GM13977 (cell line): ENCODE measurements at regions not wholly inside any gene's neighbourhood (a gene's known extent, or its start where the extent isn't known, plus 50 kb on each side); places are given as distances from the start of the nearest gene placed in this dataset.

Source experiments
- DNase-seq: peaks from one replicate; pipeline ENCODE4 v3.0.0; 2012; ENCODE audit warnings: low spot score
- in situ Hi-C: fragments of 300-500 bp; cut with MboI; formaldehyde crosslinking; loops from one replicate; pipeline ENCODE4 v1.12.0; 2022; ENCODE audit warnings: low sequenced_read_pairs, low pct_unique_long_range_greater_than_20kb, mixed read lengths, inconsistent platforms; ENCODE audit not compliant: unreplicated experiment
- TF ChIP-seq, protein P1 (sequence below): IDR thresholded peaks from 2 replicates; pipeline ENCODE4 v1.5.1; 2012; ENCODE audit warnings: mild to moderate bottlenecking, control low read depth; ENCODE audit not compliant: insufficient read depth; ENCODE audit errors: extremely low read depth, missing control alignments

DNA sequence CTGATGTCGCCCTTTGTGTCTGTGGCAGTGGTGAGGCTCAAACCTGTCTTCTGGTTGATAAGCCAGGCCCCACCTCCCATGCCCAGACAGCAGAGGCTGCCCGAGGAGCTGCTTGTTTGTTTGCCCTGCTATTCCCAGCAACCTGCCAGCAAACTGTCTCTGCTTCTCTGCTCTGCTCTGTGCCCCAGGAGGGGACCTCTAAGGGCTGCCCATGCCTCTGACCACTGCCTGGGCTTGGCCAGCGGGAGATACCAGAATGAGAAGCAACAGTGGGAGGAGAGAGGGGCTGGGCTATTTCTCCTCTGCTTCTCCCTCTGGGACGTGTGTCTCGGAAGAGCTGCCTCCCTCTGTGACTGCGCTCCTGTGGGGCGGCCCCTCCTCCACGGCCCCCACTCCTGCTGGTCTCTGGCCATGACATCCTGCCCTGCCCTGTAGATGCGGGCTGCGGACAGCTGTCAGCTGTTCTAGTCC lies 213.1 kb downstream of the RPLP1 start:
- in situ Hi-C loops, result no loop called here
- TF ChIP-seq, protein P1, sequence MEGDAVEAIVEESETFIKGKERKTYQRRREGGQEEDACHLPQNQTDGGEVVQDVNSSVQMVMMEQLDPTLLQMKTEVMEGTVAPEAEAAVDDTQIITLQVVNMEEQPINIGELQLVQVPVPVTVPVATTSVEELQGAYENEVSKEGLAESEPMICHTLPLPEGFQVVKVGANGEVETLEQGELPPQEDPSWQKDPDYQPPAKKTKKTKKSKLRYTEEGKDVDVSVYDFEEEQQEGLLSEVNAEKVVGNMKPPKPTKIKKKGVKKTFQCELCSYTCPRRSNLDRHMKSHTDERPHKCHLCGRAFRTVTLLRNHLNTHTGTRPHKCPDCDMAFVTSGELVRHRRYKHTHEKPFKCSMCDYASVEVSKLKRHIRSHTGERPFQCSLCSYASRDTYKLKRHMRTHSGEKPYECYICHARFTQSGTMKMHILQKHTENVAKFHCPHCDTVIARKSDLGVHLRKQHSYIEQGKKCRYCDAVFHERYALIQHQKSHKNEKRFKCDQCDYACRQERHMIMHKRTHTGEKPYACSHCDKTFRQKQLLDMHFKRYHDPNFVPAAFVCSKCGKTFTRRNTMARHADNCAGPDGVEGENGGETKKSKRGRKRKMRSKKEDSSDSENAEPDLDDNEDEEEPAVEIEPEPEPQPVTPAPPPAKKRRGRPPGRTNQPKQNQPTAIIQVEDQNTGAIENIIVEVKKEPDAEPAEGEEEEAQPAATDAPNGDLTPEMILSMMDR, result no peak
- DNase-seq, result no peak

DNA sequence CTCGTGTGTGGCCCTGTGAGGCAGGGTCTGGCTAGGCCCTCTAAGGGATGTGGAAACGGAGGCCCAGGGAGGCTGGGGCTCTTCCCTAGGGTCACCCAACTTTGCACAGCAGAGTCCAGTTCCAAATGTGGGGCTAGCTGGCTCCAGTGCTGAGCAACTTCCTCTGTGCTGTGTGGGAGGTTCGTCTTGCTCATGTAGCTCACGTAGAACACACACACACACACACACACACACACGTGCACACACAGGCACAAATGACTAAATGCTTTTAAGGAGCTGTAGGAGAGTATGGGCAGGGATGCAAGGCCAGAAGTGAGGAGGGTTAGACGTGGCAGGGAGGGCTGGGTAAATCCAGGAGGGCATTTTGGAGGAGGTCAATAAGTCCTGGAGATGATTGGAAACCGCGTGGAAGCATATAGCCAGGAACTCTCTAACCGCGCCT lies 213.8 kb downstream of the RPLP1 start:
- TF ChIP-seq, protein P1, result no peak
- in situ Hi-C loops, result no loop called here
- DNase-seq, result peak; percentile 64

DNA sequence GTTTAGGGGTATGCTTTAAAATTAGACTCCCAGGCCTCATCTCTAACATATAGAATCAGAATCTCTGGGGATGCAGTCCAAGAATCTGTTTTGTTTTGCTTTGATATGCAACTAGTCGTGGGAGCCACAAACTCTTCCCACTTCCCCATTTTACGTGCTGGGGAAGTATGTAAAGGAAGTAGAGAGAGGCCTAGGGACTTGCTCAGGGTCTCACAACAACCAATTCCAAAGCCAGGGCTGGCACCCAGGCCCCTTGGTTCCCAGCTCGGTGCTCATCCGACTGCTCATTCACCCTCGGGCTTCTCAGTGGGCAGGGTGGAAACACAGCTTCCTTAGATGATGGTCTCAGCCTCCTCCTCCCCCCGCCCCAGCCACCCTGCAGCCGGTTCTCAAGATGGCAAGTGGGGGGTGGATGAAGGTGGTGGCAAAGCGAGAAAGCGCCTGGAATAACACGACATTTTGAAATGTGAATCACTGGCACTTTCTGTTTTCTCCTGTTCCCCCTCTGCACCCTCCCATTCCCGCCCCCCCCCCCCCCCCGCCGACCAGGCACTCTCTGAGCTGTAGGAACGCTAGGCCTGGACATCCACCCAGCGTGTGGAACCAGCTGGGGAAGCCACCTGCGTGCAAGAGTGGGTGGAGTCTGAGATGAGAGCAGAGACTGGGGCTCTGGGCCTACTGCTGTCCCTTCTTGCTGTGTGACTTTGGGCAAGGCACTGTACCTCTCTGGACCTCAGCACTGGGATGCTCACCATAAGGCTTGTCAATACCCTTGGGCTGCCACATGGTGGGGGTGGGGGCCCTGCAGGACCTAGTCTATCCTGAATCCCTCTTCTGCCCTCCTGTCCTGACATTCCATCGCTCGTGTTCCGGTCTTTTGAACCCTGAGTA lies 214.5 kb downstream of the RPLP1 start:
- DNase-seq, result peak; percentile 62
- TF ChIP-seq, protein P1, result no peak
- in situ Hi-C loops, result no loop called here

DNA sequence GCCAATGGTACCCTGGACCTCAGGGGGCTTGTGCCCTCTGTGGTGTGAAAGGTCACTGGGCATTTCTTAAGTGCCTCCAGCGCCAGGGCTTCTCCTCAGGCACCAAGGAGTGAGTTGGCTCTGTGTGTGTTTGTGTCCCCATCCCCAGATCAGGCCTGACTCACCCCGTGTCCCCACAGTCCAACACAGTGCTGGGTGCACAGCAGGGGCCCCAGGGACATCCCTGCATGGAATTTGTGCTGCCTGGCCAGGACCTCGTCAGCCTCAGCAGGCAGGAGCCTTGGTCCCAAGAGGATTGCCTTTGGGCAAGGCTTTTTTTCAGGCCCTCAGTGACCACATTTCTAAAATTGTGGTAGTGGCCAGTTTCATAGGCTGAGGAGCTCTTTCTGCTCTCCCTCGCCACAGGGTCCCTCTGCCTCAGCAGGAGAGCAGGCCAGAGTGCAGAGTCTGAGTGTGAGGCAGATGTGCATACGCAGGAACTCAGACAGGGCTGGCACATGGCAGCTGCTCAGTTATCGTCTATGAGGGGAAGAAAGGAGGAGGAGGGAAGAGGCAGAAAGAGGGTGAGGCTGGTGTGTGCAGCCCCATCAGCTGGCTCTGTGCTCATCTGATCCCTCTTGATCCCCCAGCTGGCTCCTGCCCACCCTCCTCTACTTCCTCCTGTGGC lies 215.6 kb downstream of the RPLP1 start:
- in situ Hi-C loops, result no loop called here
- DNase-seq, result peak; percentile 21
- TF ChIP-seq, protein P1, result no peak

DNA sequence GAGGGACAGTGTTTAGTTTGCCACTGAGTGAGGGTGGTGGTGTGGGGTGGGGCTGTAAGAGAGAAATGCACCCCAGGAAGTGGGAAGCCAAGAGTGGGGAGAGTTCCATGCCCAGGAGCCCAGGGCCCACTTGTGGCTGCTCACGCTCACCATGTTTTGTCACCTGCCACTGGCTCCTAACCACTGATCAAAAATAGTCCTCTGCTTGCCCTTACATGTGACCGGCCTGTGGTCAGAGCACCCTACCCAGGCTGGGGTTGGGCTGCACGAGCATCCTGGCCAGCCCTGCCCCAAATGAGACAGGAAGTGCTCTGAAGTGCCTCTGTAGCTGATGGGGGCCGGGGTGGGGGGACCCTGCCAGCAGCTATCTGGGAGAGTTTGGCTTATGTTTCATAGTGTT lies 216.3 kb downstream of the RPLP1 start:
- TF ChIP-seq, protein P1, result no peak
- DNase-seq, result peak; percentile 42
- in situ Hi-C loops, result no loop called here

DNA sequence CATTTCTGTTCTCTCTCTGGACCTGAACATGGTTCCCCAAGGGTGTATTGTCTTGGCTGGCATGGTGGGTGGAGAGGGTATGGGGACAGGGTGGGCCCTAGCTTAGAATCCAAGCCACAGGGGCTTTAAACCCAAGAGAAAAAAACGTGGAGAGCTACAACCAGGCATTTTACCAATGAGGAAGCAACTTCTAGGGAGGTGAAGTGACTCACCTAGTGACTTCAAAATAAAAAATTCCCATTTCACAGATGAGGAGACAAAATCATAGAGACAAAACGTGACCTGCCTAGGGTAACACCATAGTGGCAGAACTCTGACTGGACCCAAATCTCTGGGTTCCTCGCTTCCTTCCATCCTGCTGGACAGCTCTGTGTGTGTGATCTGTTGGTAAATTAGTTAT lies 216.8 kb downstream of the RPLP1 start:
- DNase-seq, result no peak
- in situ Hi-C loops, result no loop called here
- TF ChIP-seq, protein P1, result no peak
